HT-29 (cell line): ENCODE measurements at regions not wholly inside any gene's neighbourhood (a gene's known extent, or its start where the extent isn't known, plus 50 kb on each side); places are given as distances from the start of the nearest gene placed in this dataset.

Experiments
- DNase-seq: peaks from one replicate; pipeline ENCODE4 v3.0.0-alpha.2; 2015; ENCODE audit warnings: low spot score

DNA sequence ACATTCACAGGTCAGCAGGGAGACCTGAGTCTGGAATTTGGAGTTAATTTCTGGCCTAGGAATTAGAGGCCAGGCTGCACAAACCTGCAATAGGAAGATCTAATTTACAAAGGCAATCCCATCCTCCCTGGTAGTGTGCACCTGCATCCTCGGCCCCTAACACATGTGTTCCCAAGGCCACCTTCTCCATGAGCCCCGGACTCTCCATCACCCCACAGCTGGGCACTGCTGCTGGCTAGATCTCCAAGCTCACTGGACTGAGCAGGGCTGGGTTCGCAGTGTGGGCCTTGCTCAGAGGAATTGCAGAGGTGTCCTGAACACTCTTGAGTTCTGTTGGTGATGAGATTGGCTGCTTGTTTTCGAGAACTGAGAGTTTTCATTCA lies 162.6 kb upstream of the TWIST2 start:
- DNase-seq, result no peak

- DNase-seq, result no peak
These were observed 162.2 kb upstream of the TWIST2 start for GRCh38 chr2:238685713-238686112.

GRCh38 chr2:238686223-238686622 lies 161.7 kb upstream of the TWIST2 start:
- no peak for DNase-seq

DNA sequence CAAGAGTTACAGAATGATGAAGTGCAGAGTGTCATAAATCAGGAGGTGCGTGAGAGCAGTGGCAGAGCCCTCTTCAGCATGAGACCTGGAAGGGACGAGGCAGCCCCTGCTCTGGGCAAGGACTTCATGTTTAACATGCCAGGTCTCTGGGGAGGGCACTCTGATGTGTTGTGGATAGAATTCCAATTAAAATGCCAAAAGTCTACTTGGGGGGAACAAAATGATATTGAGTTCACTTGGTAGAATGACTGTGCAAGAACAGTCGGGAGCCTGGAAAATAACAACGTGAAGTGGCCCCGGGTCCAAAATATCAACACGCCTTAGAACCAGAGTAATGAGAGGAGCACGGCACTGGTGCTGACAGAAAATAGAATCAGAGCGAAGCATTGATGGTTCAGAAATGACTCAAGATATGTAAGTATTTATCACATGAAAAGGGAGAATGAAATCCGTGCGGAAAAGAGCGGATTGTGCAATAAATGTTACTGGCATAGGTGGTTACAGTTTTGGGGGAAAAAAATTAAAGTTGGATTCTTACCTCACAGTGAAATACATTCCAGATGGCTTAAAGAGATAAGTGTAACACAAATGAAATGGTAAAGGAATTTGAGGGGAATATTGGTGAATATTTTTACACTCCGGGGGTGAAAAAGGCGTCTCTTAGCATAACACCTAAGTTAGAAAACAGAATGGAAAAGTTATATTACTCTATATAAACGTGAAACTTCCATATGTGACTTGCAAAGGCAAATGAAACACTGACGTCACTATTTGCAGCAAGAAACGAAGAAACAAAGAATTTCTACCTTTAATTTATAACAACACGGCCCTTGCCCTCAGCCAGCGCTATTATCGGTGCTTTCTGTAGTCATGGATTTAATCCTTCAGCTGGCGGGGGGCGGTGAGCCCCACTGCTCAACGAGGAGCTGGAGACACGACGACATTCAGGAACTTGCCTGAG lies 159.4 kb upstream of the TWIST2 start:
- DNase-seq, result no peak

DNA sequence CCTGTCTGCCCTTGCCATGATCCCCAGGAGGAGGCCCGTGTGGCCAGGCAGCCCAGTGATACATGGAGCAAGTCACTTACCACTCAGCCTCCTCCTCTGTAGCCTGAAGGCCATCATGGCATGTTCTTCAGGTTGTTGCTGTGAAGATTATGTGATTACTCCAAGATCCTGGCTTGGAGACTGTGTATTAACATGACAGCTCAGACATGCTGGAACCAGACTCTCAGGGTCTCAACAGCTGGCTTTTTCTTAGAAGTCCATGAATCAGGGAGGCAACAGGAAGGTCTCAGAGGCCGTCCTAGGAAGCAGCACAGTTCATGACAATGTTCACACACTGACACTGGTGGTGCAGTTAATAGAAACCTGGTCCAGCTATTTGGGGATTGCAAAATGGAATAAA lies 158.6 kb upstream of the TWIST2 start:
- no peak for DNase-seq

DNA sequence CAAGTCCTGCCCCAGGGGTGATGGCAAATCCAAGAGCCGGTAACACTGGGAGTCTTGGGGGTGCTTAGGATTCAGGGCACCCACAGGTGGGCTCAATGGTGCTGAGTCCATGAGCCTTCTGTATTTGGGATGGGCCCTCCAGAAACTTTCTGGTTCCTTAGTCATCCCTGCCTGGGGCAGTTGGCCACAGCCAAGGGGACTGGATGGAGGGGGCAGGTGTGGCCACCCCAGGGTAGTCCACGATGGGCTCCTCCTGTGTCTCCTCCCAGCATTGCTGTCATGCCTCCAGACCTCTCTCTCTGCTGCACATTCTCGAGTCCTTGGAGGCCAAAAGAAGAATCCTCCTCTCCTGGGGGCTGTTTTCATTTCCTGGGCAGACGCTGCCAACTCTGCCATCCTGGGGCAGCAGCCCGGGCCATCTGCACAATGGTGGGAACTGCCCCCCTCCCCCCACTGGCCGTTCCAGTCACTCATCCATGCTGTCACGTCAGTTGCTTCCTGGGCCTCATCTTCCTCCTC lies 158.0 kb upstream of the TWIST2 start:
- DNase-seq, result no peak

DNA sequence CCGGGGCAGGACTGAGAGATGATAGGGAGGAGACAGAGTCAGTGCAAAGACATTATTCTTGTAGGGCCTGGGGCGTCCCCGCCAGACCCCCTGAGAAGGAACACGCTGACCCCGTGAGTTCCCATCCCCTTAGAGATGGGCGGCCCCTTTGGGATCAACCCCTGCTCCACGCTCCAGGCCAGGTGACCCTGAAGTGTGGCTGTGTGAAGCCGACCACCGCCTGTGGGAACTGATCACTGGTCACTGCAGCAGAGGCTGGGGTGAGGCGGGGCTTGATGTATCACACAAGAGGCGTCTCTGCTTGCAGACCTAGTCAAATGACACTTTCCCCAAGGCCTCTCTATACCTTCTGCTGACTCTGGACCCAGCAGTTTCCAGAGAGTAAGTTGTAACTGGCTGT lies 157.4 kb upstream of the TWIST2 start:
- no peak for DNase-seq

GRCh38 chr2:238691596-238692491 lies 156.0 kb upstream of the TWIST2 start:
- no peak for DNase-seq

- no peak for DNase-seq
These were observed 155.3 kb upstream of the TWIST2 start for GRCh38 chr2:238692562-238692961.

DNA sequence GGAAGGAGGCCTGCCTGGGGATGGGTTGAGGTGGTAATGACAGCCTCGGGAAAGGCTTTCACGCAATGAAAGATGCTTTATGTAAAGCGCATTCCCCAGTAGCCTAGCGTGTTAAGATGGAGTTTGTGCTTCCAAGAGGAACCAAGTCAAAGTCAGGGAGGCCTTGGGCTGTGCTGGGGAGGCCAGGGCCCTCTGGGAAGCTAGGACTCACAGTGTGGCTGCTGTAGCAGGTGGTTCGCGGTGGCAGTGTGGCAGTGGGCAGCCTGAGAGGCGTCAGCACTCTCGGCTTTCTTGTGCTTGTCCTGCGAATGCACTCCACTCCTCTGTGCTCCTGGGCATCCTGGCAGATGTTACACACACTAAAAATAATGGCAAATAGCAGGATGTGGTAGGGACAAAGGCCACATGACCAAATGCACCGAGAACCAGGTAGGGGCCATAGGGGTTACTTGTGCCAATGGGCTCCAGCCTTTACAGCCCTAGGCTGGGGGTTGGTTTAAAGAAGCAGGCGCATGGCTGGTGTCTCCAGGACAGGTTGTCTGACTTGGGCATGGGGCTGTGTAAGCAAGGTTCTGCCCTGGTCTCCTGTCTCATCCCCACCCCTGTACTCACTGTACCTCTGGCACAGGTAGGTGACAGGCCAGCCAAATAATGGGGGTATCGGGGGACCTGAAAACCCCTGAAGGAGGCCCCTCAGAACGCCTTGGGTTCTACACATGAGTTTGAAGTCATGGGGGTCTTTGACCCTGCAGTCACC lies 154.4 kb upstream of the TWIST2 start:
- no peak for DNase-seq

- no peak for DNase-seq
These were observed 153.6 kb upstream of the TWIST2 start for GRCh38 chr2:238694136-238694755.

- DNase-seq, result no peak
These were observed 153.0 kb upstream of the TWIST2 start for GRCh38 chr2:238694922-238695321.

- no peak for DNase-seq
These were observed 152.3 kb upstream of the TWIST2 start for GRCh38 chr2:238695538-238695937.

- DNase-seq, result no peak
These were observed 151.6 kb upstream of the TWIST2 start for GRCh38 chr2:238696331-238696730.

DNA sequence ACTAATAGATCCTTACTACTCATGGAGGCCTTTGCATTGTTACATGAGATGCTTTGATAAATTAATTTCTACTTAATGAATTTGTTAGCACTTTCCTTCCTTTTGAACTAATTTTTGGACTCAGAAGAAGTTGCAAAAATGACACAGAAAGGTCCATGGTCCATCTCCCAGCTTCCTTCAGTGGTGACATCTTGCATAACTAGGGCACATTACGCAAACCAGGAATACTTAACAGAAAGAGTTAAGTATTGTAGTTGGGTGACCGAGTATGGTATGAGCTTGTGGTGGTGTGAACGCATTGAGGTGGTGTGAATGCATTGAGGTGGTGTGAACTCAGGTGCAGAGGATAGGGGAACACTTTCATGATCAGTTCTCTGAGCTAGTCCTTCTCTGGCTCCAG lies 151.1 kb upstream of the TWIST2 start:
- no peak for DNase-seq

DNA sequence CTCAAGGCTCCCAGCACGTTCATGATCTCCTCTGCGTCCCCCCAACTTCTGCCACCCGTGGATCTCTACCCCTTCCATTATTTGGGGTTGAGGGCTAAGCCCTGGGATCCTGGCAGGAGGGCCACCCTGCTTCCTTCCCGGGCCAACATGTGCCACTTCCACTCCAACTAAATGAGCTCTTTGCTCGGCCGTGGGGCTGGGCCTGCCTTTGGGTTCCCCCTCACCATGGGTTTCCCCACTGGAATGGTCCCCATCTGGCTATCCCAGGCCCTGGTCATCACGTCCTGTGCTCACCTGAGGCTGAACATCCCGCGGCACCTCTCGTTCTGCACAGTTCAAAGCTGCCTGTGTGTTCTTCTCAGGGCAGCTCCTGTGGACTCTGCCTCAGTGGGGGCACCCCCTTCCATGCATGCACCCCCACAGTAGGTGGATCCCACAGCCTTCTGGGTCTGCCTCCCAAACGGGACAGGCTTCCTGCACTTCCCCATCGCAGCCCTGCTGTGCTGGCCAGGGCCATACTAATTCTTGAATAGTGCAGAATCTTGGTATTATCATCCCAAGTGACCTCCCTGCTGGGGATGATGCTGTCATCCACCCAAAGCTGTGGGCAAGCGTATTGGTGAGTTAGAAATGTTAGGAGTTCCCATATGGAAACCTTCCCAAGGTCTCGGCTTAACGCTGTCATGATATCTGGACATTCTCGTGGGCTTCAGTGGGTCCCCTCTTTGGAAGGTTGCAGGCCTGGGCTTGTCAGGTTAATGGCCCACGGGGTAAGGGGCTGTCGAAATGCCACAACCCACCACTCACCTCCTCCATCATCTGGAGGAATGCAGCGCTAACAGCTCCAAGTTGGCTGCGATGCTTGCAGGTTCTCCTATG lies 150.5 kb upstream of the TWIST2 start:
- DNase-seq, result no peak

- no peak for DNase-seq
These were observed 149.9 kb upstream of the TWIST2 start for GRCh38 chr2:238698072-238698352.

DNA sequence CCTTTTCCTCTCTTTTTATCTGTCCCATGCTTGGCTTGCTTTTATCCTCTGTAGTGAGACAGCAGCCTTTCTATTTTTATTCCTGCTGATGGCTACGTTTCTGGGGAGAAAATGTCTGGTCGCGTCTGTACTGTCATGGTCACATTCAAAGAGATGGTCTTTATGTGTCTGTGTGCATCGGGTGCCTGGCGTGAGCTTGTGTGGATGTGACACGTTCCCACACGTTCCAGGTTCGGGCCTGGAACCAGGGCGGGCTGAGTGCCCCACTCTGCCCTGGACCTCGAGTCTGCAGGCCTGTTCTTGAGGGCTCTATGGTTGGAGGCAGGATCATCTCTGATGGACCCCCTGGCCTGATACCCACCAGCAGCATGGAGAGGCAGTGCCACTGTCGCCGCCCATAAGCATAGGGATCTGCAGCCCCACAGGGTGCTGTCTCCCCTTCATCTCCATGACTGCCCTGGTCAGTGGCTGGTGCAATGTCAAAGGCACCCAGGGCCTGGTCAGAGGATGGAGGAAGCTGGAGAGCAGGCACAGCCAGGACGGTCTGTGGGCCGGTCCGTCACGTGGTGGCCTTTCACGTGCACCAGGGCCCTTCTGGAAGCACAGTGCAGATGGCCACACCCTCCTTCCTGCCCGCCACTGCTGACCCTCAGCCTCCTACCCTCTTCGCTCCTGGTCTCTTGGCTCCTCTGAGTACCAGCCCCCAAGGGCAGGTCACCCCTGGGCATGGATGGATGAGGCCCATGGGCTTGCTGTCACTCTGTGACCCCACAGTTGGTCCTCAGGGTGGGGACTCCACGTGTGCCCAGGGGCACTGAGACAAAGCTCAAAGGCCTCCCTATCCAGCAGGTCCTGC lies 149.2 kb upstream of the TWIST2 start:
- DNase-seq, result no peak
